ENCODE measurements at regions not wholly inside any gene's neighbourhood (a gene's known extent, or its start where the extent isn't known, plus 50 kb on each side); places are given as distances from the start of the nearest gene placed in this dataset.
A peak's percentile ranks its signal among the peaks of the same experiment; 100 is the strongest.
"Not testable (repeated sequence)": the region's sequence is repeated elsewhere in the genome, so short reads cannot be mapped to it uniquely, and the experiment has no call there.

GRCh38 chr6:94902974-94903628 lies 674.2 kb upstream of the MANEA start:
- DNase-seq: no peak

GRCh38 chr6:94899191-94899590 lies 678.1 kb upstream of the MANEA start:
- no peak for DNase-seq

- DNase-seq: no peak
Measured at GRCh38 chr6:94894300-94894699, 683.0 kb upstream of the MANEA start.

- DNase-seq: no peak
Measured at GRCh38 chr6:94893327-94893726, 684.0 kb upstream of the MANEA start.

- not testable (repeated sequence) for DNase-seq
Measured at GRCh38 chr6:94873819-94874218, 703.5 kb upstream of the MANEA start.

GRCh38 chr6:94862112-94862511 lies 715.2 kb upstream of the MANEA start:
- no peak for DNase-seq

GRCh38 chr6:94859924-94860323 lies 717.4 kb upstream of the MANEA start:
- no peak for DNase-seq

GRCh38 chr6:94856999-94857398 lies 720.3 kb upstream of the MANEA start:
- DNase-seq: not testable (repeated sequence)

- DNase-seq: not testable (repeated sequence)
Measured at GRCh38 chr6:94851329-94851728, 726.0 kb upstream of the MANEA start.

GRCh38 chr6:94845742-94846141 lies 731.6 kb upstream of the MANEA start:
- DNase-seq: no peak

- DNase-seq: no peak
Measured at GRCh38 chr6:94835264-94835663, 742.1 kb upstream of the MANEA start.

GRCh38 chr6:94813806-94814205 lies 763.5 kb upstream of the MANEA start:
- DNase-seq: no peak

GRCh38 chr6:94801344-94801743 lies 776.0 kb upstream of the MANEA start:
- DNase-seq: no peak

GRCh38 chr6:94785514-94785913 lies 791.8 kb upstream of the MANEA start:
- DNase-seq: no peak

GRCh38 chr6:94785081-94785480 lies 792.3 kb upstream of the MANEA start:
- peak; percentile 30 for DNase-seq

- DNase-seq: no peak
Measured at GRCh38 chr6:94769197-94769596, 808.1 kb upstream of the MANEA start.

GRCh38 chr6:94751641-94752329 lies 825.5 kb upstream of the MANEA start:
- no peak for DNase-seq

GRCh38 chr6:94736236-94736635 lies 841.1 kb upstream of the MANEA start:
- no peak for DNase-seq

- no peak for DNase-seq
Measured at GRCh38 chr6:94735270-94735669, 842.1 kb upstream of the MANEA start.

- no peak for DNase-seq
Measured at GRCh38 chr6:94734751-94735150, 842.6 kb upstream of the MANEA start.

- DNase-seq: no peak
Measured at GRCh38 chr6:94733066-94733465, 844.3 kb upstream of the MANEA start.

- no peak for DNase-seq
Measured at GRCh38 chr6:94727710-94728109, 849.6 kb upstream of the MANEA start.

GRCh38 chr6:94721459-94721858 lies 855.9 kb upstream of the MANEA start:
- no peak for DNase-seq

GRCh38 chr6:94713446-94713845 lies 863.9 kb upstream of the MANEA start:
- DNase-seq: no peak

GRCh38 chr6:94698773-94699172 lies 878.6 kb upstream of the MANEA start:
- DNase-seq: no peak

All from NCI-H187 treated with DMSO at 0.1 percent for 48 hours (cell line).